GM12864 (cell line): ENCODE measurements at regions not wholly inside any gene's neighbourhood (a gene's known extent, or its start where the extent isn't known, plus 50 kb on each side); places are given as distances from the start of the nearest gene placed in this dataset.

ENCODE experiments used
- DNase-seq: peaks from one replicate; pipeline ENCODE4 v3.0.0-alpha.2; 2011; ENCODE audit warnings: low read depth
- H3K4me3 ChIP-seq: 2 replicates; pipeline ENCODE4 v1.5.1; 2011; ENCODE audit warnings: mild to moderate bottlenecking, low read depth, low read length, control low read depth
- CTCF ChIP-seq: IDR thresholded peaks from 2 replicates; pipeline ENCODE4 v1.5.1; 2011; ENCODE audit warnings: low read depth, mild to moderate bottlenecking, moderate library complexity, low read length, control low read depth, inconsistent platforms; ENCODE audit errors: missing control alignments

- TF ChIP-seq CTCF, result no peak
- H3K4me3 ChIP-seq, result no peak overlapping the region
- no peak for DNase-seq
These were observed 71.5 kb upstream of the LMO1 start for GRCh38 chr11:8335186-8335585.

GRCh38 chr11:8333811-8334401 lies 70.2 kb upstream of the LMO1 start:
- H3K4me3 ChIP-seq, result no peak overlapping the region
- DNase-seq, result no peak
- TF ChIP-seq CTCF, result no peak

GRCh38 chr11:8333376-8333775 lies 69.7 kb upstream of the LMO1 start:
- TF ChIP-seq CTCF, result no peak
- DNase-seq, result no peak
- no peak overlapping the region for H3K4me3 ChIP-seq

- DNase-seq, result no peak
- no peak for TF ChIP-seq CTCF
- no peak overlapping the region for H3K4me3 ChIP-seq
These were observed 69.2 kb upstream of the LMO1 start for GRCh38 chr11:8332891-8333290.

GRCh38 chr11:8332196-8332595 lies 68.5 kb upstream of the LMO1 start:
- DNase-seq, result no peak
- H3K4me3 ChIP-seq, result no peak overlapping the region
- TF ChIP-seq CTCF, result no peak

- no peak overlapping the region for H3K4me3 ChIP-seq
- no peak for TF ChIP-seq CTCF
- no peak for DNase-seq
These were observed 68.1 kb upstream of the LMO1 start for GRCh38 chr11:8331767-8332166.

- no peak for DNase-seq
- no peak for TF ChIP-seq CTCF
- no peak overlapping the region for H3K4me3 ChIP-seq
These were observed 67.2 kb upstream of the LMO1 start for GRCh38 chr11:8330896-8331295.
